Amniotic epithelial cell (primary cell): ENCODE measurements at regions not wholly inside any gene's neighbourhood (a gene's known extent, or its start where the extent isn't known, plus 50 kb on each side); places are given as distances from the start of the nearest gene placed in this dataset.

ENCODE experiments used
- DNase-seq: peaks from one replicate; pipeline ENCODE4 v3.0.0-alpha.2; 2010; ENCODE audit warnings: low read depth

- DNase-seq, result no peak
Observed at GRCh38 chr6:2462831-2463230, 217.4 kb upstream of the GMDS start.

- no peak for DNase-seq
Observed at GRCh38 chr6:2460216-2460745, 214.9 kb upstream of the GMDS start.

GRCh38 chr6:2454180-2454579 is 208.8 kb upstream of the GMDS start:
- DNase-seq, result no peak

- no peak for DNase-seq
Observed at GRCh38 chr6:2450546-2450945, 205.1 kb upstream of the GMDS start.

GRCh38 chr6:2449572-2449940 is 204.2 kb upstream of the GMDS start:
- DNase-seq, result no peak

- peak; percentile 22 for DNase-seq
Observed at GRCh38 chr6:2448826-2449571, 203.6 kb upstream of the GMDS start.

GRCh38 chr6:2447931-2448330 is 202.5 kb upstream of the GMDS start:
- DNase-seq, result no peak

- no peak for DNase-seq
Observed at GRCh38 chr6:2447318-2447920, 202.0 kb upstream of the GMDS start.

- DNase-seq, result no peak
Observed at GRCh38 chr6:2441601-2442475, 196.4 kb upstream of the GMDS start.

- DNase-seq, result no peak
Observed at GRCh38 chr6:2440516-2440915, 195.1 kb upstream of the GMDS start.

GRCh38 chr6:2439632-2440031 is 194.2 kb upstream of the GMDS start:
- DNase-seq, result no peak

GRCh38 chr6:2439082-2439481 is 193.7 kb upstream of the GMDS start:
- no peak for DNase-seq

- DNase-seq, result no peak
Observed at GRCh38 chr6:2436410-2437154, 191.2 kb upstream of the GMDS start.

- DNase-seq, result no peak
Observed at GRCh38 chr6:2435323-2435722, 189.9 kb upstream of the GMDS start.

GRCh38 chr6:2434912-2435311 is 189.5 kb upstream of the GMDS start:
- no peak for DNase-seq

GRCh38 chr6:2434116-2434515 is 188.7 kb upstream of the GMDS start:
- no peak for DNase-seq

GRCh38 chr6:2433711-2434110 is 188.3 kb upstream of the GMDS start:
- no peak for DNase-seq

- DNase-seq, result no peak
Observed at GRCh38 chr6:2433266-2433665, 187.9 kb upstream of the GMDS start.

GRCh38 chr6:2432292-2432691 is 186.9 kb upstream of the GMDS start:
- DNase-seq, result peak; percentile 34

GRCh38 chr6:2430612-2431011 is 185.2 kb upstream of the GMDS start:
- no peak for DNase-seq

GRCh38 chr6:2429460-2429859 is 184.1 kb upstream of the GMDS start:
- peak; percentile 3 for DNase-seq

- DNase-seq, result no peak
Observed at GRCh38 chr6:2429032-2429431, 183.6 kb upstream of the GMDS start.
